ENCODE measurements at regions not wholly inside any gene's neighbourhood (a gene's known extent, or its start where the extent isn't known, plus 50 kb on each side); places are given as distances from the start of the nearest gene placed in this dataset.
"Not testable (repeated sequence)": the region's sequence is repeated elsewhere in the genome, so short reads cannot be mapped to it uniquely, and the experiment has no call there.

DNA sequence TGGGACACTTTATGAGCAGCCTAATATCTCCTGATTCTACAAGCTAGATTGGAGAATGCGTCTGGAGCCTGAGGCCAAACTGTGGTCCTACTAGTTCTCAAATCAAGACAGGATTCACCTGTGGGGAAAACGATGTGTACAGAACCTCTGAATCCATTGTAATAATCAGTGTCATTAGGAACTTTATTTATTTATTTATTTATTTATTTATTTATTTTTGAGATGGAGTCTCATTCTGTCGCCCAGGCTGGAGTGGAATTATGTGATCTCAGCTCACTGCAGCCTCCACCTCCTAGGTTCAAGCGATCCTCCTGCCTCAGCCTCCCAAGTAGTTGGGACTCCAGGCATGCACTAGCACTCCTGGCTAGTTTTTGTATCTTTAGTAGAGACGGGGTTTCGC lies 52.6 kb upstream of the KIF26B start:
- not testable (repeated sequence) for DNase-seq

- DNase-seq: no peak
Measured at GRCh38 chr1:245099401-245099800, 55.4 kb upstream of the KIF26B start.

- no peak for DNase-seq
Measured at GRCh38 chr1:245098924-245099323, 55.9 kb upstream of the KIF26B start.

DNA sequence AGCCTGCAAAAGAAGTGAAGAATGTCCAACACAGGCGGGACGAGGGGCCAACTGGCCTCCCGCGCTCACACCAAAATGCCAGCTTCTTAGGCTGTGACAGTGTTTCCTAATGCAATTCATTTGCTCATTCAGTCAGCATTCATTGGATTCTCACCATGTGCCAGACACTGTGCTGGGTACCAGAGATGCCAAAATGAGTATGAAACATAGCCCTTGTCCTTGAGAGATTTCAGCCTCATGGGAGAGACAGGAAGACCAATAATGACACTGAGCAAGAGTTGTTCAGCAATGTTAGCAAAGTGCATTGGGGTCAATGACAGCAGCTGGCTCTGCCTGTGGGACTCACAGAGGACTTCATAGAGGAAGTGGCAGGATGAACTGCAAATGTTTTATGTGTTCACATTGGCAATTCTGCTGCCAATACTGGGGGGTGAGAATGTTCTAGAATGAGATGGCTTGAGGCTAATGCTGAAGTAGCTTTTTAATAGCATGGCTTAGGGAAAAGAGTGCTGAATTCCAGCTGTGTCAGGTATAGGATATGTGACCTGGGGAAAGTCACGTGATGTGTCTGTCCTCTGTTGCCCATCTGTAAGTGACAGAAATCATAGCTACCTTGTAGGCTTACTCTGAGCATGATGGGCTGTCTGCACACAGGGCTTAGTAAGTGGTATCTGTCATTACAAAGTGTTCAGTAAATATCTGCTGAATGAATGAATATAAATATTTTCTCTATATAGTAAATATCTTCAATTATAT lies 58.3 kb upstream of the KIF26B start:
- no peak for DNase-seq

- DNase-seq: no peak
Measured at GRCh38 chr1:245095903-245096302, 58.9 kb upstream of the KIF26B start.

GRCh38 chr1:245094954-245095353 lies 59.8 kb upstream of the KIF26B start:
- DNase-seq: no peak

- no peak for DNase-seq
Measured at GRCh38 chr1:245094092-245094491, 60.7 kb upstream of the KIF26B start.

DNA sequence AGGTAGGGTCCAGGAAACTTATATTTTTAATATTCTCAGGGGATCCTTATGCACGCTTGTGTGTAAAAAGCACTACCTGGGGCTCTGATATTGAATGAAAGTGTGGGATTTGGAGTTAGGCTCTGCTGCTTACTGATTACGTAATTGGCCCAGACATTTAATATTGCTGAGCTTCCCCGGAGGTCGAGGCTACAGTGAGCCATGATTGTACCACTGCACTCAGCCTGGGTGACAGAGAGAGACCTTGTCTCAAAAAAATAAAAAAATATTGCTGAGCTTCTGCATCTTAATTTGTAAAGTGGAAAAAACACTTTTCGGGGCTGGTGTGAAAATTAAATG lies 62.2 kb upstream of the KIF26B start:
- DNase-seq: no peak

GRCh38 chr1:245091818-245092637 lies 62.8 kb upstream of the KIF26B start:
- DNase-seq: no peak

DNA sequence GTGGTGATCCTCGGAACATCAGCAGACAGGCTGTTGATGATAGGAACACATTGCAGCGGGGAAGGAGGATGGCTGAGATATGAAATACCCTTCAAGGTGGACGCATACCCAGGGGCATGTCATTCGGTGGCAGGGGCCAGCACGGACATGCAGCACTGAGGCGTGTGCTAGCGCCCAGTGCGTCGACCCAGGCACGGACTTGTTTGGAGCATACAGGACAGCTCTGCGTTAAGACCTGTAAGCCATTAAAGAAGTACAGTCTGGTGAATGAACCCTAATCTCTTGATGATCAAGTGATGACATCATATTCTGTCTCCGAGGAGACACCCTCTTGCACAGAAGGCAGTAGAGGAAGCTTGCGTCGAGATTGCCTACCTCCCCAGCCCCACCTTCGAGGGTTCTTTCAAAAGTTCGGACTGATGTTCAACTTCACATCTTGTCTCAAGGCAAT lies 63.6 kb upstream of the KIF26B start:
- DNase-seq: no peak

GRCh38 chr1:245090491-245091090 lies 64.2 kb upstream of the KIF26B start:
- DNase-seq: no peak

GRCh38 chr1:245087723-245088122 lies 67.1 kb upstream of the KIF26B start:
- no peak for DNase-seq

GRCh38 chr1:245086389-245086969 lies 68.3 kb upstream of the KIF26B start:
- DNase-seq: no peak

DNA sequence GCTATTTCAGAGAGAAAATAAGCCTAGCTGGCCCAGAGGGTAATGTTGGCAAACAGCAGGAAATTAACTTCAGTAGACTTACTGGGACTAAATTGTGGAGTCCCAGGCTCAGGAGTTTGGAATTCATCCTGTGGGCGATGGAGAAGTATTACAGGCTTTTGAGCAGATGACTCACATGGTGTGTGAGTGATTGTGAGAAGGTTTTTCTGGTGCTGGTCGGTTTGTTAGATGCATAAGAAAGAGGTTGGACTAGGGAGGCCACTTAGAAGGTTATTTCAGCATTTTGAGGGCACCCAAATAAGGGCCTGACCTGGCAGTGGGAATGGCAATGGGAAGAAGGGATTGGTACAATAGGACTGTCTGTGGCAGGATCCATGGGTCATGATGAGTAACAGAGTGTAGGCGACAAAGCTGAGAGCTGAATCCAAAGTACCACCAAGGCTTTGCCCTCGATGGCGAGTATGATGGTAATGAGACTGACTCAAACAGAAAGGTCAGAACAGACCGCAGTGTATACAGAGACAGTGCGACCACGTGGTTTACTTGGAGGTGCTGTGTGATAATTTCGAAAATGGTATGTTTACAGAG lies 69.2 kb upstream of the KIF26B start:
- no peak for DNase-seq

DNA sequence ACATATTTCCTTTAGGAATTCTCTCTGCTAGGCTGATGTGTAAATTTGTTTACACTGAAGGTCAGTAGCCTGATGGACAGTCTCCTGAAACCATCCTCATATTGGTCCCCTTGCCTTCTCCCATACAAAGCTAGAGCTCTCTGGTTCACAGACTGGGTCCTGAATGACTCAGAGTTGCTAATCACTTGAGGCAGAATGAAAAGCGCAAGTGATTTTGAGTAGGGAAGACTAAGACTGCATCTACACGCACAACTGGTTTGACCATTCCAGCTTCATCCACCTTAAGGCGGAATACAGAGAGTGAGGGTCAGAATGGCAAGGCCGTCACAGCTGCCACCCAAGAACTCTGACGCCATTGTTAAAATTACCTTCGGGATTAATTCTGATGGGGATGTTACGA lies 70.2 kb upstream of the KIF26B start:
- DNase-seq: no peak

DNA sequence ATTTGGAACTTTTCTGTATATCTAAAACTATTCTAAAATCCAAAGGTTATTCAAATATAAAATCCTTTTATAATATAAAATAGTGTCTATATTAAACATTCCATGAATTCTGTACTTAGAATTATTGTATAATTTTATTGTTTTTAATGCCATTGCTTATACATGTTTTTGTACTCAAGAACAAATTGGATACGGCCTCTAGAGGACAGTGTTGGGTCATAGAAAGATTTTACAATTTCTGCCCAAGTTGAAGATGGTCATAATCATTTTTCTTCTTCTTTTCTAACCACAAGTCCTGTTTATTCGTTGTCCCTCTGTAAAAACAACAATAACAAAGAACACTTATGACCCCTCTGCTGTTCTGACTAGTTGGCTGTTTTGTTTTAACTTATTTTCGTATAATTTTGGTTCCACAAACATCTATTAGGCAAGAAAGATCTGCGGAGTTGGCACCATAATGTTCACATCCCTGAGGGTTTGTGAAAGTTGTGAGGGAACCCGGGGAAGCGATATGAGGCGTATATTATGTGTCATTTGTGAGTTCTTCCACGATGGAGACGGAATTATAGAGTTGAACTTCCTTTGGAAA lies 75.7 kb upstream of the KIF26B start:
- DNase-seq: no peak

DNA sequence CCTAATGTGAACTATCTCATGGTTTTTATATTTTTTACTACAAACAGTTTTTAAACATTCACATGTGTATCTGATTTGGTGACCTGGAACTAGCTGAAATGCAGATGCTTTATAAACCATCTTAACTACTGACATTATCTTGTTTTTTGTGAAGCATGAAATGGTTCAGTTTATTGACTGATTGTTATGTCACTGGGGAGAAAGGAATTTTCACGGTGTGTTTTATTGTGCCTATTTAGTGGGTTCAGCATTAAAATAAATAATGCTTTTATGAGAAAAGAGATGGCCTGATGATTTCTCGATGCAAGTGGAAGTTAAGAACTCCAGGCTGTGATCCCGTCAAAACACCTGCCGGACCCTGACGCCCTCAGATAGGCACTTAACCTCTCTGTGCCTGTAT lies 79.9 kb upstream of the KIF26B start:
- DNase-seq: no peak

DNA sequence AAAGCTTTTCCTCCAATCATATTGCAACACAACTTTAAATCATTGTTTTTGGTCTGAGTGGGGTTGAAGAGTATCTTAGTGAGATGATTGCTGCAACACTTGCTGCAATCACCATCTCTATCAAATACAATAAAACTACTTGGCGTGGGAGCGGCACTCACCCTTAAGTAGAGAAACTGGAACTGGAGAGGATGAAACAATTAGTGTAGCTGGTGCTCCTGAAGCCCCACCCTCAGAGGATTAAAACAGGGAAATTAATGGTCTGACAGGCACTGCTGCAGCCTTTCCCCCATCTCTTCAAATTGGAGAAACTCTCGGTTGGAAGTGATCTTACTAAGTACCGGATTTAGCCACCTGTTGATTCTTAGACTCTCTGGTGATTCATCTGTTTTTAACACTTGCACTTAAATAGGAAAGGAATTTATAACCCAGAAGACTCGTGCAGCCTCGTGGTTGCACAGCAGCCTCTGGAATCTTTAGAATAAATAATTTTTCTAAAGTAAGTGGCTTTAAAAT lies 80.5 kb upstream of the KIF26B start:
- no peak for DNase-seq

- no peak for DNase-seq
Measured at GRCh38 chr1:245070836-245071615, 83.8 kb upstream of the KIF26B start.

GRCh38 chr1:245067257-245067656 lies 87.5 kb upstream of the KIF26B start:
- DNase-seq: no peak

DNA sequence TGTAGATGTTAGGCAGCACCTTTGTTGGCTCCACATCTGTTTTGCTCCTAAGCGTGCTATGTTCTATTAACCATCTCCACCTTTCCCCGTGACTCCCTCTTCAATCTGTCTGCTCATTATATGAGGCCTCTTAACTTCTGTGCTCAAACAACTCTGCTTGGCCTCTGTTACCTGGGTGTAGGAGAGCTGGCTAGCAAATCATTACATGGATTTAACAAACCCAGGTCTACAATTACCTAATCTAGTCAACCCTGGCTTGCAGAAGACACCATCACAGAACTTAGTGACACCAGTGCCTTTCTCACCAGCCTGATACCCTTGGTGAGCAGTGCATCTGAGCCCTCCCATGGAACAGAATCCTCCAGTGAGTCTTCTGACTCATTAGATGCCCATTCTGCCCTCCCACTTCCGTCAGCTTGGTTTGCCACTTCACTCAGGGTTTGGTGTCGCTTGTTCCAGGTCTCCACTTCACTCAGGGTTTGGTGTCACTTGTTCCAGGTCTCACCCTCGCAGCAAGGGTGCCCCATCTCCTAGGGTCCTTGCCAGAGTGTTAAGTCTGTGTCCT lies 92.0 kb upstream of the KIF26B start:
- no peak for DNase-seq
